IMR-90 (cell line): ENCODE measurements at regions not wholly inside any gene's neighbourhood (a gene's known extent, or its start where the extent isn't known, plus 50 kb on each side); places are given as distances from the start of the nearest gene placed in this dataset.

Experiments
- ATAC-seq: fragments of 200-7000 bp; cut with Tn5 transposase; 2 replicates; pipeline ENCODE4 v1.9.1; 2020; ENCODE audit warnings: low read depth, mild to moderate bottlenecking, moderate library complexity
- BruUV-seq: library from RNA; stranded (reverse); fragments of 400-500 nt; replicated peaks from 2 replicates; lab custom pipeline; 2021; lab: Mats Ljungman, UMichigan
- CTCF ChIA-PET: fragments of 300-600 bp; formaldehyde crosslinking; extraction: SDS; loops from one replicate; lab custom pipeline; 2021; ENCODE audit warnings: antibody characterized with exemption; lab: Yijun Ruan, JAX
- POLR2A ChIA-PET: fragments of 300-600 bp; sonication (Branson Sonifier 250); formaldehyde crosslinking; loops from one replicate; lab custom pipeline; 2022; ENCODE audit warnings: antibody characterized with exemption; ENCODE audit not compliant: unreplicated experiment; lab: Charles Lee
- DNase-seq: peaks from one replicate; pipeline ENCODE4 v3.0.0; 2013
- H2AFZ ChIP-seq: replicated peaks from 2 replicates; pipeline ENCODE3; 2013; ENCODE audit warnings: low read length, mild to moderate bottlenecking; ENCODE audit not compliant: poor library complexity
- H2AK5ac ChIP-seq: 2 replicates; pipeline ENCODE4 v1.6.1; 2013; ENCODE audit warnings: low read depth, low read length, inconsistent platforms
- H2AK9ac ChIP-seq: replicated peaks from 2 replicates; pipeline ENCODE3; 2013; ENCODE audit warnings: mild to moderate bottlenecking, low read depth, low read length, moderate library complexity; ENCODE audit not compliant: poor library complexity
- H2BK120ac ChIP-seq: 2 replicates; pipeline ENCODE4 v1.6.1; 2013; ENCODE audit warnings: low read depth, low read length, inconsistent platforms
- H2BK15ac ChIP-seq: 3 replicates; pipeline ENCODE4 v1.6.1; 2013; ENCODE audit warnings: low read depth, low read length, inconsistent platforms
- H2BK20ac ChIP-seq: 2 replicates; pipeline ENCODE4 v1.6.1; 2013; ENCODE audit warnings: low read depth, mild to moderate bottlenecking, inconsistent platforms, low read length, moderate library complexity
- H2BK5ac ChIP-seq: 2 replicates; pipeline ENCODE4 v1.6.1; 2013; ENCODE audit warnings: mild to moderate bottlenecking, low read depth, low read length, inconsistent platforms; ENCODE audit not compliant: poor library complexity, severe bottlenecking
- H3K14ac ChIP-seq: replicated peaks from 2 replicates; pipeline ENCODE4 v1.6.1; 2013; ENCODE audit warnings: low read depth, low read length, inconsistent platforms
- H3K18ac ChIP-seq: 2 replicates; pipeline ENCODE4 v1.6.1; 2013; ENCODE audit warnings: low read depth, low read length, control low read depth
- H3K23ac ChIP-seq: 2 replicates; pipeline ENCODE4 v1.6.1; 2013; ENCODE audit warnings: low read depth, low read length, inconsistent platforms
- H3K27ac ChIP-seq: 2 replicates; pipeline ENCODE4 v1.5.1; 2013; ENCODE audit warnings: mild to moderate bottlenecking, control low read depth, low read length; ENCODE audit not compliant: insufficient read depth
- H3K27me3 ChIP-seq: 2 replicates; pipeline ENCODE4 v1.6.1; 2013; ENCODE audit warnings: low read length; ENCODE audit not compliant: control insufficient read depth, insufficient read depth
- H3K36me3 ChIP-seq: 2 replicates; pipeline ENCODE4 v1.6.1; 2013; ENCODE audit warnings: low read length, mixed read lengths; ENCODE audit not compliant: control insufficient read depth, insufficient read depth
- H3K4ac ChIP-seq: 2 replicates; pipeline ENCODE4 v1.6.1; 2013; ENCODE audit warnings: low read depth, low read length, inconsistent platforms
- H3K4me1 ChIP-seq: 2 replicates; pipeline ENCODE4 v1.6.1; 2013; ENCODE audit warnings: low read length, mixed read lengths; ENCODE audit not compliant: control insufficient read depth, insufficient read depth
- H3K4me2 ChIP-seq: 2 replicates; pipeline ENCODE4 v1.6.1; 2013; ENCODE audit warnings: low read depth, mild to moderate bottlenecking, control low read depth, low read length, moderate library complexity
- H3K4me3 ChIP-seq: 2 replicates; pipeline ENCODE4 v1.5.1; 2013; ENCODE audit warnings: low read depth, mild to moderate bottlenecking, control low read depth, low read length, moderate library complexity; ENCODE audit not compliant: insufficient read depth
- H3K56ac ChIP-seq: 2 replicates; pipeline ENCODE4 v1.6.1; 2013; ENCODE audit warnings: low read length, inconsistent platforms; ENCODE audit not compliant: insufficient read depth; ENCODE audit errors: extremely low read depth
- H3K79me1 ChIP-seq, 2 experiments: 2 replicates each; pipeline ENCODE4 v1.6.1; 2013; ENCODE audit warnings: low read length in 2 of 2, inconsistent platforms in 1 of 2, low read depth in 1 of 2
- H3K9ac ChIP-seq: 2 replicates; pipeline ENCODE4 v1.6.1; 2013; ENCODE audit warnings: low read depth, low read length, control low read depth
- H3K9me1 ChIP-seq: 2 replicates; pipeline ENCODE4 v1.6.1; 2013; ENCODE audit warnings: low read length, inconsistent platforms; ENCODE audit not compliant: insufficient read depth
- H3K9me3 ChIP-seq: 2 replicates; pipeline ENCODE4 v1.6.1; 2013; ENCODE audit warnings: low read length; ENCODE audit not compliant: control insufficient read depth, insufficient read depth
- H4K20me1 ChIP-seq: 2 replicates; pipeline ENCODE4 v1.6.1; 2013; ENCODE audit warnings: low read length, inconsistent platforms; ENCODE audit not compliant: insufficient read depth
- H4K5ac ChIP-seq: 2 replicates; pipeline ENCODE4 v1.6.1; 2013; ENCODE audit warnings: mild to moderate bottlenecking, low read depth, low read length, control low read depth
- H4K8ac ChIP-seq, 2 experiments: 2 replicates each; pipeline ENCODE4 v1.6.1; 2013; ENCODE audit warnings: low read depth in 2 of 2, low read length in 2 of 2, control low read depth in 1 of 2, inconsistent platforms in 1 of 2
- H4K91ac ChIP-seq: 2 replicates; pipeline ENCODE4 v1.6.1; 2013; ENCODE audit warnings: low read depth, low read length, inconsistent platforms; ENCODE audit not compliant: insufficient read depth
- BHLHE40 ChIP-seq: fragments of 150-350 bp; IDR thresholded peaks from 2 replicates; pipeline ENCODE4 v1.6.1; 2016; ENCODE audit warnings: mild to moderate bottlenecking, low read depth, low read length
- CHD1 ChIP-seq: IDR thresholded peaks from 2 replicates; pipeline ENCODE4 v1.6.1; 2012; ENCODE audit warnings: low read depth, low read length, improper control_type of control experiment
- CTCF ChIP-seq: conservative IDR thresholded peaks from 2 replicates; pipeline ENCODE4 v1.5.1; 2012; ENCODE audit warnings: mild to moderate bottlenecking, low read depth, low read length, improper control_type of control experiment
- FOS ChIP-seq: fragments of 150-350 bp; IDR thresholded peaks from 2 replicates; pipeline ENCODE4 v1.6.1; 2016; ENCODE audit warnings: low read depth, low read length
- MAFK ChIP-seq: IDR thresholded peaks from 2 replicates; pipeline ENCODE4 v1.6.1; 2012; ENCODE audit warnings: low read depth, low read length, improper control_type of control experiment
- MAZ ChIP-seq: IDR thresholded peaks from 2 replicates; pipeline ENCODE4 v1.6.1; 2012; ENCODE audit warnings: low read depth, mild to moderate bottlenecking, low read length, improper control_type of control experiment, moderate library complexity, borderline replicate concordance
- MXI1 ChIP-seq: IDR thresholded peaks from 2 replicates; pipeline ENCODE4 v1.6.1; 2012; ENCODE audit warnings: low read depth, mild to moderate bottlenecking, low read length, moderate library complexity, borderline replicate concordance
- POLR2A ChIP-seq: IDR thresholded peaks from 2 replicates; pipeline ENCODE4 v1.6.1; 2012; ENCODE audit warnings: mild to moderate bottlenecking, low read depth, low read length
- RAD21 ChIP-seq: IDR thresholded peaks from 2 replicates; pipeline ENCODE4 v1.6.1; 2012; ENCODE audit warnings: low read length, improper control_type of control experiment
- RCOR1 ChIP-seq: IDR thresholded peaks from 2 replicates; pipeline ENCODE4 v1.6.1; 2012; ENCODE audit warnings: mild to moderate bottlenecking, low read length, improper control_type of control experiment; ENCODE audit not compliant: insufficient replicate concordance
- SMC3 ChIP-seq: fragments of 150-350 bp; IDR thresholded peaks from 2 replicates; pipeline ENCODE4 v1.6.1; 2016; ENCODE audit warnings: low read depth, mild to moderate bottlenecking, antibody characterized with exemption, low read length, moderate library complexity
- WGBS, 2 experiments: methylation state at CpG; one replicate each; pipeline versions ENCODE4 v1.1.5 to v1.1.7; 2013; ENCODE audit warnings: missing lambda C conversion rate in 2 of 2; ENCODE audit not compliant: insufficient read length in 1 of 2; ENCODE audit errors: extremely low coverage in 2 of 2; 5-methylcytosine and 5-hydroxymethylcytosine counted together
- dilution Hi-C: fragments of 300-500 bp; cut with HindIII; formaldehyde crosslinking; loops from one replicate; pipeline ENCODE4 v1.14.3; 2018; ENCODE audit warnings: low sequenced_read_pairs; ENCODE audit not compliant: unreplicated experiment
- in situ Hi-C: fragments of 300-500 bp; cut with MboI; formaldehyde crosslinking; loops from 3 replicates; pipeline ENCODE4 v1.14.3; 2019; ENCODE audit warnings: low sequenced_read_pairs, inconsistent platforms, mixed read lengths
- intact Hi-C: fragments of 100-400 bp; cut with micrococcal nuclease; formaldehyde crosslinking; loops from 2 replicates; pipeline ENCODE4 v1.10.0; 2022

- DNase-seq (no peak), ATAC-seq (no peak)
- Histone ChIP-seq H2BK15ac (no peak overlapping the region), H3K9me3 (0 out of 2 replicates have a peak, but pooled peaks cover 2% of the 10 kb centered on the region), H3K27ac (no peak overlapping the region), H2BK120ac (no peak overlapping the region), H2AK9ac (no peak overlapping the region), H3K14ac (no peak overlapping the region), H3K18ac (no peak overlapping the region), H3K56ac (no peak overlapping the region), H2BK20ac (no peak overlapping the region), H4K5ac (no peak overlapping the region), H3K4me2 (no peak overlapping the region), H3K4ac (no peak overlapping the region), H3K23ac (no peak overlapping the region), H3K36me3 (no peaks in the 10 kb centered on the region), H3K4me1 (no peaks in the 10 kb centered on the region), H3K9me1 (no peaks in the 10 kb centered on the region), H2BK5ac (no peak overlapping the region), H4K91ac (no peak overlapping the region), H4K8ac (no peak overlapping the region), H3K79me1 (no peaks in the 10 kb centered on the region), H3K27me3 (no peaks in the 10 kb centered on the region), H2AK5ac (no peak overlapping the region), H2AFZ (no peak overlapping the region), H3K4me3 (no peak overlapping the region), H4K20me1 (no peaks in the 10 kb centered on the region), H3K9ac (no peak overlapping the region)
- no TSS peak for BruUV-seq
- dilution Hi-C loops = no loop called here
- in situ Hi-C loops = no loop called here
- WGBS, 2 experiments = no CpG with 5 or more reads among the region's 5 CpGs
- intact Hi-C loops = no loop called here
- ChIA-PET CTCF (no interaction called here), POLR2A (no interaction called here)
- no peak for TF ChIP-seq SMC3
- no peak for TF ChIP-seq RAD21
- no peak for TF ChIP-seq CHD1
- no peak for TF ChIP-seq MXI1
- TF ChIP-seq RCOR1 = no peak
- no peak for TF ChIP-seq POLR2A
- no peak for TF ChIP-seq FOS
- TF ChIP-seq BHLHE40 = no peak
- TF ChIP-seq MAFK = no peak
- TF ChIP-seq MAZ = no peak
- TF ChIP-seq CTCF = no peak
Observed at GRCh38 chr4:57554556-57555092, 444.4 kb upstream of the IGFBP7 start.
